ENCODE measurements at regions not wholly inside any gene's neighbourhood (a gene's known extent, or its start where the extent isn't known, plus 50 kb on each side); places are given as distances from the start of the nearest gene placed in this dataset.

DNA sequence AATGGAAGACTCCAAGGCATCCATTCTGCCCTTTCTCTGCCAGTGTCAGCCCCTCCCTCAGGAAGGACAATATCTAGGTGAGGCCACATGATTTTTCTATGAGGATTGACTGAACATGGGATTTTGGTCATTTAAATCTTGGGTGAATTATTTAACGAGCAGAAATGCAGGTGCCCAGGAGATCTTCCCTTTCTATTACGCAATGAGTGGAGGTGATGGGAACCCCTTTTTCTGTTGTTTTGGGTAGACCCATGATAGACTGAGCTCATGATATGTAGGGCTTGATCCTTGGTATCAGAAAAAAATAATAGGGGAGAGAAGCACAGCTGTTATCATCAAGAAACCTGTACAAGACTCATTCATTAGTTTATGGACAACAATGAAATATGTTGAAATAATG, 112.6 kb upstream of the SPTLC3 start:
- Mint-ChIP-seq H3K27ac (no peak overlapping the region), H3K4me3 (no peak overlapping the region), H3K27me3 (peaks cover 2% of the 10 kb centered on the region), H3K36me3 (no peaks in the 10 kb centered on the region), H3K9me3 (no peaks in the 10 kb centered on the region), H3K4me1 (no peaks in the 10 kb centered on the region)

DNA sequence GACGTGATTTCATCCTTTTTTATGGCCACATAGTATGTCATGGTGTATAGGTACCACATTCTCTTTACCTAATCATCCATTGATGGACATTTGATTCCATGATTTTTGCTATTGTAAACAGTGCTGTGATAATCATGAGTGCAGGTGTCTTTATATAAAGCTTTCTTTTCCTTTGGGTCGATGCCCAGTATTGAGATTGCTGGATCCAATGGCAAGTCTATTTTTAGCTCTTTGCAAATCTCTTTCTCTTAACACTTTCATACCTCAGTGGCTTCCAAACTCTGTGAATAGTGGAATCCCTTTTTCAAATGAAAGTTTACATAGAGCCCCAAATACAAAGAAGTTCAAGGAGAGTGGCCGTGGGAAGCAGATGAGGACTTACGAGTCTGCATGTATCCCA, 105.8 kb upstream of the SPTLC3 start:
- no peaks in the 10 kb centered on the region for H3K9me3 Mint-ChIP-seq
- no peaks in the 10 kb centered on the region for H3K36me3 Mint-ChIP-seq
- no peaks in the 10 kb centered on the region for H3K27me3 Mint-ChIP-seq
- no peaks in the 10 kb centered on the region for H3K4me1 Mint-ChIP-seq
- no peak overlapping the region for H3K4me3 Mint-ChIP-seq
- H3K27ac Mint-ChIP-seq = no peak overlapping the region

DNA sequence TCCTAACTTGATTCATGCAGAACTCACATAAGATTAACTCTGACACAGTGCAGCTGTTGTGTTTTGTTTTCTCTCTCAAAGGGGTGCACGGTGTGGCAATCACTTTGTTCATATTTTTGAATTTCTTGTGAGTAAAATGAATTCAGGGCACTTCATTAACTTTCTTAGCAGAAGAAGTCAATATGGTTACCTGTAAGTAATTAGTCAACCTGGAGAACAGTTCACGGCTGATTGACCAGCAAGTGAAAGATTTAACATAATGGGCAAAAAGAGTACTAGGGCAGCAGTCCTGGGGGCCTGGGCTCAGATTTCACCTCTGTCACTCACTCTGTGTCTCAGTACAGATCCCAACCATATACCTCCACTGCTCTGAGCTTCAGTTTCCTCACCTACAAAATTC, 102.4 kb upstream of the SPTLC3 start:
- no peak overlapping the region for H3K27ac Mint-ChIP-seq
- H3K27me3 Mint-ChIP-seq = peaks cover 1% of the 10 kb centered on the region
- no peaks in the 10 kb centered on the region for H3K9me3 Mint-ChIP-seq
- H3K36me3 Mint-ChIP-seq = no peaks in the 10 kb centered on the region
- no peaks in the 10 kb centered on the region for H3K4me1 Mint-ChIP-seq
- H3K4me3 Mint-ChIP-seq = no peak overlapping the region

DNA sequence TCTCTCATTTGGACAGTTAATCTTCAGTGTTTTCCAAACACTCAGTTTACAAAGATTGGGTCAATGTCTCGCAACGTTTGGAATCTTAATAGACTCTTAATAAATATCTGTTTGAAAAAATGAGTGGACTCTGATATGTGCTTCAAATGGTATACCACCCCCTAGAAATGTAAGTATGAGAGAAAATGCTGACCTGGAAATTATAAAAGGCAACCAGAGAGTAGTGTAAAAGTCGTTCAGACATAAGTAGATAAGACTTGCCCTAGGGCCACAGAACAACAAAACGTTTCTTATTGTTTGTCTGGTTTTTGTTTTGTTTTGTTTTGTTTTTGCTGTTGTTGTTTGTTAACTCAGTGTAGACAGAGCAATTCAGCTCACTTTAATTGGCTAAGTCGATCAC, 97.4 kb upstream of the SPTLC3 start:
- H3K27ac Mint-ChIP-seq = no peak overlapping the region
- H3K4me1 Mint-ChIP-seq = no peaks in the 10 kb centered on the region
- H3K36me3 Mint-ChIP-seq = no peaks in the 10 kb centered on the region
- no peak overlapping the region for H3K4me3 Mint-ChIP-seq
- H3K9me3 Mint-ChIP-seq = no peaks in the 10 kb centered on the region
- H3K27me3 Mint-ChIP-seq = peaks cover 4% of the 10 kb centered on the region

GRCh38 chr20:12913781-12914443, 94.9 kb upstream of the SPTLC3 start:
- Mint-ChIP-seq H3K4me1 (no peaks in the 10 kb centered on the region), H3K4me3 (no peak overlapping the region), H3K36me3 (no peaks in the 10 kb centered on the region), H3K9me3 (no peaks in the 10 kb centered on the region), H3K27me3 (peaks cover 5% of the 10 kb centered on the region), H3K27ac (no peak overlapping the region)

- Mint-ChIP-seq H3K27me3 (peaks cover 5% of the 10 kb centered on the region), H3K36me3 (no peaks in the 10 kb centered on the region), H3K9me3 (no peaks in the 10 kb centered on the region), H3K4me3 (no peak overlapping the region), H3K4me1 (no peaks in the 10 kb centered on the region), H3K27ac (no peak overlapping the region)
Observed at GRCh38 chr20:12914804-12915203, 94.0 kb upstream of the SPTLC3 start.

GRCh38 chr20:12916699-12917098, 92.1 kb upstream of the SPTLC3 start:
- no peaks in the 10 kb centered on the region for H3K36me3 Mint-ChIP-seq
- no peak overlapping the region for H3K4me3 Mint-ChIP-seq
- H3K4me1 Mint-ChIP-seq = no peaks in the 10 kb centered on the region
- peaks cover 5% of the 10 kb centered on the region for H3K27me3 Mint-ChIP-seq
- H3K9me3 Mint-ChIP-seq = peaks cover 1% of the 10 kb centered on the region
- no peak overlapping the region for H3K27ac Mint-ChIP-seq

- peaks cover 3% of the 10 kb centered on the region for H3K27me3 Mint-ChIP-seq
- H3K9me3 Mint-ChIP-seq = peaks cover 7% of the 10 kb centered on the region
- no peaks in the 10 kb centered on the region for H3K36me3 Mint-ChIP-seq
- H3K4me1 Mint-ChIP-seq = no peaks in the 10 kb centered on the region
- H3K27ac Mint-ChIP-seq = no peak overlapping the region
- H3K4me3 Mint-ChIP-seq = no peak overlapping the region
Observed at GRCh38 chr20:12924126-12924525, 84.6 kb upstream of the SPTLC3 start.

- H3K9me3 Mint-ChIP-seq = peaks cover 7% of the 10 kb centered on the region
- H3K27ac Mint-ChIP-seq = no peak overlapping the region
- H3K27me3 Mint-ChIP-seq = peaks cover 3% of the 10 kb centered on the region
- no peaks in the 10 kb centered on the region for H3K36me3 Mint-ChIP-seq
- no peaks in the 10 kb centered on the region for H3K4me1 Mint-ChIP-seq
- no peak overlapping the region for H3K4me3 Mint-ChIP-seq
Observed at GRCh38 chr20:12925210-12925755, 83.5 kb upstream of the SPTLC3 start.

DNA sequence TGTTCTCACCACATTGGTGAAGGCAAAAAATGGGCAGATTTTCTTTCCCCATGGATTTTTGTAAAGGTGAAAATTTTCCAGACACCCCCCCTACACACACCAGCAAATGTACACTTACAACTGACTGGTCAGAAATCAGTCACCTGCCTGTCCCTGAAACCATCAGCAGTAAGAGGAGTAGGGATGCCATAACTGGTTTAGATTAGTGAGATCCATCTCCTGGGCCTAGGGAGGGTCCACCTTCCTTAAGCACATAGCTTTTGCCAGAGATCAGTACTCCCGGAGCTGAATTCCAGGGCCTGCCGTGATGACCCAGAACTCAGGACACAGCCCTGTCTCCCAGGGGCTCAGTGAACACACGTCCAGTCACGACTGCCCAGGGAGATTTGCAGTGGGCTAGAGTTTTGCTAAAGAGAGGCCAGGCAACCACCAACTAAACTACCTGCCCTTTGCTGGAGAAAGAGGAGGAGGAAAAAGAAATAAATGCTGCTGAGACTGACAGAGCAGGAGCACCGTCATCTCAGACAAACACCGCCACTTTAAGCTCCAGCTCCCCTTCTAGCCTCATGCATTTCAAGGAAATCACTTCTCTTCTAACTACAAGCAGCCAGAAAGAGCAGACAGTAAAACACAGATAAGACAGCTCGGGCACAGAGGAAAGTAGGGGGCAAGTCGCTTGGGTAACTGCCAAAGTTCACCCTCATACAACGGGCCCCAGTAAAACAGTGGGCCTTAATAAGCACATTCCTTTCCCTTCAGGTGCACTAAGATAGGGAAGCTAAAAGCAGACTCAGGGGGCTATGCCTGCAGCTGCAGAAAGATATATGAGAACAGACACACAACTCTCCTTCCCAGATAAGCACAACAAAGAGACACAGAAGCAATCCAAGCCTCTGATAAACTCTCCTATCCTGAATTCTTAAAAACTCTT, 82.6 kb upstream of the SPTLC3 start:
- Mint-ChIP-seq H3K27ac (no peak overlapping the region), H3K9me3 (peaks cover 7% of the 10 kb centered on the region), H3K36me3 (no peaks in the 10 kb centered on the region), H3K4me3 (no peak overlapping the region), H3K27me3 (peaks cover 3% of the 10 kb centered on the region), H3K4me1 (no peaks in the 10 kb centered on the region)

DNA sequence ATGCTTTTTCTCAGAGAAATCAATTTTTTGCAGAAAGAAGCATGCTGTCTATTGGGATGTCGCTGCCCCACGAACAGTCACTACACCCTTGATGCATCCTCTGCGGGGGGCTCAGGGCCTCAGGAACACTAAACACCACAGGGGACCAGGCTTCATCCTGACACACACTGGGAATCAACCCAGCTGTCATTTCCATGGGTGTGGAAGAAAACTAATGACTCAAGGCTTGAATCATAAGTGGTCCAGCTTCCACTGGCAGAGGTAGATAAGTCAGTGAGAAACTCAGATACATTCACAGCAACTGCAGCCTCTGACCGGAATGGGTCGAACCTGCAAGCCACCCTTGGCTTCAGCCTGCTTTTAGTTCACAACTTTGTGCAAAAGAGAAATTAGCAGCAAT, 81.3 kb upstream of the SPTLC3 start:
- H3K27ac Mint-ChIP-seq = no peak overlapping the region
- H3K4me1 Mint-ChIP-seq = no peaks in the 10 kb centered on the region
- H3K4me3 Mint-ChIP-seq = no peak overlapping the region
- H3K36me3 Mint-ChIP-seq = no peaks in the 10 kb centered on the region
- H3K27me3 Mint-ChIP-seq = peaks cover 4% of the 10 kb centered on the region
- no peaks in the 10 kb centered on the region for H3K9me3 Mint-ChIP-seq

GRCh38 chr20:12928358-12928754, 80.4 kb upstream of the SPTLC3 start:
- Mint-ChIP-seq H3K9me3 (no peaks in the 10 kb centered on the region), H3K4me3 (no peak overlapping the region), H3K27me3 (peaks cover 2% of the 10 kb centered on the region), H3K4me1 (no peaks in the 10 kb centered on the region), H3K36me3 (no peaks in the 10 kb centered on the region), H3K27ac (no peak overlapping the region)

GRCh38 chr20:12928755-12929401, 79.9 kb upstream of the SPTLC3 start:
- H3K4me3 Mint-ChIP-seq = no peak overlapping the region
- no peaks in the 10 kb centered on the region for H3K4me1 Mint-ChIP-seq
- peaks cover 2% of the 10 kb centered on the region for H3K27me3 Mint-ChIP-seq
- H3K27ac Mint-ChIP-seq = no peak overlapping the region
- no peaks in the 10 kb centered on the region for H3K36me3 Mint-ChIP-seq
- no peaks in the 10 kb centered on the region for H3K9me3 Mint-ChIP-seq

GRCh38 chr20:12936020-12936419, 72.8 kb upstream of the SPTLC3 start:
- H3K4me3 Mint-ChIP-seq = no peak overlapping the region
- H3K27ac Mint-ChIP-seq = no peak overlapping the region
- H3K9me3 Mint-ChIP-seq = no peaks in the 10 kb centered on the region
- no peaks in the 10 kb centered on the region for H3K4me1 Mint-ChIP-seq
- H3K27me3 Mint-ChIP-seq = peaks cover 2% of the 10 kb centered on the region
- no peaks in the 10 kb centered on the region for H3K36me3 Mint-ChIP-seq

- Mint-ChIP-seq H3K4me1 (no peaks in the 10 kb centered on the region), H3K27ac (no peak overlapping the region), H3K27me3 (peaks cover 2% of the 10 kb centered on the region), H3K4me3 (no peak overlapping the region), H3K9me3 (no peaks in the 10 kb centered on the region), H3K36me3 (no peaks in the 10 kb centered on the region)
Observed at GRCh38 chr20:12936524-12936923, 72.2 kb upstream of the SPTLC3 start.

- H3K4me1 Mint-ChIP-seq = no peaks in the 10 kb centered on the region
- no peak overlapping the region for H3K4me3 Mint-ChIP-seq
- no peaks in the 10 kb centered on the region for H3K27me3 Mint-ChIP-seq
- H3K27ac Mint-ChIP-seq = no peak overlapping the region
- H3K9me3 Mint-ChIP-seq = no peaks in the 10 kb centered on the region
- no peaks in the 10 kb centered on the region for H3K36me3 Mint-ChIP-seq
Observed at GRCh38 chr20:12941025-12941424, 67.7 kb upstream of the SPTLC3 start.

Measured in activated naive CD4-positive, alpha-beta T cell treated with anti-CD3 and anti-CD28 coated beads, Interleukin-2, amount 50 U/mL, for 24 hours (primary cell).